ENCODE measurements at regions not wholly inside any gene's neighbourhood (a gene's known extent, or its start where the extent isn't known, plus 50 kb on each side); places are given as distances from the start of the nearest gene placed in this dataset.

GRCh38 chr10:78715435-78715834 lies 353.3 kb upstream of the ZMIZ1 start:
- TF ChIP-seq, protein P1, sequence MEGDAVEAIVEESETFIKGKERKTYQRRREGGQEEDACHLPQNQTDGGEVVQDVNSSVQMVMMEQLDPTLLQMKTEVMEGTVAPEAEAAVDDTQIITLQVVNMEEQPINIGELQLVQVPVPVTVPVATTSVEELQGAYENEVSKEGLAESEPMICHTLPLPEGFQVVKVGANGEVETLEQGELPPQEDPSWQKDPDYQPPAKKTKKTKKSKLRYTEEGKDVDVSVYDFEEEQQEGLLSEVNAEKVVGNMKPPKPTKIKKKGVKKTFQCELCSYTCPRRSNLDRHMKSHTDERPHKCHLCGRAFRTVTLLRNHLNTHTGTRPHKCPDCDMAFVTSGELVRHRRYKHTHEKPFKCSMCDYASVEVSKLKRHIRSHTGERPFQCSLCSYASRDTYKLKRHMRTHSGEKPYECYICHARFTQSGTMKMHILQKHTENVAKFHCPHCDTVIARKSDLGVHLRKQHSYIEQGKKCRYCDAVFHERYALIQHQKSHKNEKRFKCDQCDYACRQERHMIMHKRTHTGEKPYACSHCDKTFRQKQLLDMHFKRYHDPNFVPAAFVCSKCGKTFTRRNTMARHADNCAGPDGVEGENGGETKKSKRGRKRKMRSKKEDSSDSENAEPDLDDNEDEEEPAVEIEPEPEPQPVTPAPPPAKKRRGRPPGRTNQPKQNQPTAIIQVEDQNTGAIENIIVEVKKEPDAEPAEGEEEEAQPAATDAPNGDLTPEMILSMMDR (IDR thresholded peaks at IDR 0.05; ENCODE audit: low read length) = no peak
- TF ChIP-seq EZH2 (IDR thresholded peaks at IDR 0.05; ENCODE audit: borderline replicate concordance, low read length) = no peak
